Endodermal cell (in vitro differentiated cells): ENCODE measurements at regions not wholly inside any gene's neighbourhood (a gene's known extent, or its start where the extent isn't known, plus 50 kb on each side); places are given as distances from the start of the nearest gene placed in this dataset.

Source experiments
- DNase-seq: peaks from one replicate; pipeline ENCODE4 v3.0.0-alpha.2; 2017
- H3K27ac ChIP-seq: 2 replicates; pipeline ENCODE4 v1.5.1; 2013; ENCODE audit warnings: mild to moderate bottlenecking, low read depth, low read length, moderate library complexity
- H3K27me3 ChIP-seq: 2 replicates; pipeline ENCODE4 v1.6.1; 2013; ENCODE audit warnings: mild to moderate bottlenecking, low read length, moderate library complexity; ENCODE audit not compliant: insufficient read depth, control insufficient read depth, poor library complexity, severe bottlenecking
- H3K36me3 ChIP-seq: 2 replicates; pipeline ENCODE4 v1.7.0; 2013; ENCODE audit warnings: mild to moderate bottlenecking, low read length, moderate library complexity; ENCODE audit not compliant: control insufficient read depth, insufficient read depth
- H3K4me1 ChIP-seq: one replicate; pipeline ENCODE4 v1.7.0; 2013; ENCODE audit warnings: low read length; ENCODE audit not compliant: control insufficient read depth, insufficient read depth
- H3K4me3 ChIP-seq: 2 replicates; pipeline ENCODE4 v1.5.1; 2013; ENCODE audit warnings: mild to moderate bottlenecking, low read length, moderate library complexity
- H3K9ac ChIP-seq: 2 replicates; pipeline ENCODE4 v1.6.1; 2013; ENCODE audit warnings: mild to moderate bottlenecking, low read length, moderate library complexity; ENCODE audit not compliant: poor library complexity, severe bottlenecking; ENCODE audit errors: extremely low read depth
- H3K9me3 ChIP-seq: 2 replicates; pipeline ENCODE4 v1.6.1; 2013; ENCODE audit warnings: mild to moderate bottlenecking, low read length, moderate library complexity; ENCODE audit not compliant: control insufficient read depth
- H3K27ac Mint-ChIP-seq: 2 replicates; pipeline ENCODE4 v1.8.0; 2020; ENCODE audit warnings: mixed read lengths
- H3K27me3 Mint-ChIP-seq: 2 replicates; pipeline ENCODE4 v1.8.0; 2021; ENCODE audit warnings: mild to moderate bottlenecking, mixed read lengths; ENCODE audit not compliant: insufficient read depth
- H3K36me3 Mint-ChIP-seq: 2 replicates; pipeline ENCODE4 v1.8.0; 2020; ENCODE audit warnings: low read depth, mixed read lengths
- H3K4me1 Mint-ChIP-seq: 2 replicates; pipeline ENCODE4 v1.8.0; 2020; ENCODE audit warnings: mixed read lengths
- H3K4me3 Mint-ChIP-seq: 2 replicates; pipeline ENCODE4 v1.8.0; 2020; ENCODE audit warnings: mild to moderate bottlenecking, moderate library complexity, mixed read lengths
- H3K9me3 Mint-ChIP-seq: 2 replicates; pipeline ENCODE4 v1.8.0; 2020; ENCODE audit warnings: mild to moderate bottlenecking, mixed read lengths
- CTCF ChIP-seq: fragments of 200-600 bp; sonication (generic); conservative IDR thresholded peaks from 2 replicates; pipeline ENCODE4 v1.5.0; 2021; ENCODE audit warnings: antibody characterized with exemption, mild to moderate bottlenecking
- WGBS, 2 experiments: methylation state at CpG; one replicate each; pipeline versions ENCODE4 v1.1.5 to v1.1.7; 2013; ENCODE audit warnings: missing lambda C conversion rate in 2 of 2, mixed read lengths in 1 of 2; ENCODE audit not compliant: insufficient coverage in 1 of 2, insufficient read length in 1 of 2; 5-methylcytosine and 5-hydroxymethylcytosine counted together

GRCh38 chr2:138334323-138334722, 167.2 kb upstream of the SPOPL start:
- no peak overlapping the region for H3K4me3 Mint-ChIP-seq
- Histone ChIP-seq H3K9ac (no peak overlapping the region), H3K9me3 (no peaks in the 10 kb centered on the region), H3K36me3 (no peaks in the 10 kb centered on the region), H3K4me3 (no peak overlapping the region), H3K27ac (no peak overlapping the region), H3K4me1 (peaks cover 9% of the 10 kb centered on the region), H3K27me3 (no peaks in the 10 kb centered on the region)
- no peaks in the 10 kb centered on the region for H3K27me3 Mint-ChIP-seq
- no peak for DNase-seq
- H3K36me3 Mint-ChIP-seq, result no peaks in the 10 kb centered on the region
- TF ChIP-seq CTCF, result no peak
- H3K9me3 Mint-ChIP-seq, result no peaks in the 10 kb centered on the region
- H3K4me1 Mint-ChIP-seq, result peaks cover 24% of the 10 kb centered on the region
- WGBS, 2 experiments, result 83 to 91% methylated on average over 1 to 3 of the region's 3 CpGs
- H3K27ac Mint-ChIP-seq, result no peak overlapping the region

DNA sequence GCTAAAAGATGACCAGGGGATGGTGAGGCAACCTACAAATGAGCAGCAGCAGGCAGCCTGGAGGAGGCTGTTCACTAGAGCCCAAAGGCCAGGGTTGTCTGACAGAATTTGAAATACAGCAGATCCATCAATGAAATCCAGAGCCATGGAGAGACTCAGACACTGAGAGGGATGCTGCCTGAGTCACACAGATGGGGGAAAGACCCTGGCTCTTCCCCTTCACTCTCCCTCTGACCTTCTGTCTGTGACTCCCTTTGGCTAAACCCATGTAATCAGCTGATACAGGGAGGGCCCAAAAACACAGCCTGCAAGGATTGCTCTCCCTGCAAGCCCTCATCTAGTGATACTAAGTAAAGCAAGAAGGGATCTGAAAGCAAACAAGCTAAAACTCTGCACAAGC, 166.5 kb upstream of the SPOPL start:
- H3K4me3 ChIP-seq, result no peak overlapping the region
- no peak overlapping the region for H3K27ac ChIP-seq
- no peak for TF ChIP-seq CTCF
- H3K4me1 Mint-ChIP-seq, result peaks cover 21% of the 10 kb centered on the region
- no peaks in the 10 kb centered on the region for H3K36me3 ChIP-seq
- H3K9me3 ChIP-seq, result no peaks in the 10 kb centered on the region
- no peaks in the 10 kb centered on the region for H3K9me3 Mint-ChIP-seq
- H3K9ac ChIP-seq, result no peak overlapping the region
- DNase-seq, result no peak
- no peak overlapping the region for H3K4me3 Mint-ChIP-seq
- no peaks in the 10 kb centered on the region for H3K27me3 ChIP-seq
- H3K27ac Mint-ChIP-seq, result no peak overlapping the region
- H3K27me3 Mint-ChIP-seq, result no peaks in the 10 kb centered on the region
- H3K36me3 Mint-ChIP-seq, result no peaks in the 10 kb centered on the region
- H3K4me1 ChIP-seq, result peaks cover 9% of the 10 kb centered on the region

GRCh38 chr2:138336146-138336545, 165.4 kb upstream of the SPOPL start:
- DNase-seq, result no peak
- TF ChIP-seq CTCF, result no peak
- peaks cover 21% of the 10 kb centered on the region for H3K4me1 Mint-ChIP-seq
- H3K9me3 Mint-ChIP-seq, result no peaks in the 10 kb centered on the region
- Histone ChIP-seq H3K9me3 (no peaks in the 10 kb centered on the region), H3K4me1 (peaks cover 9% of the 10 kb centered on the region), H3K4me3 (no peak overlapping the region), H3K27me3 (no peaks in the 10 kb centered on the region), H3K9ac (no peak overlapping the region), H3K36me3 (no peaks in the 10 kb centered on the region), H3K27ac (no peak overlapping the region)
- no peaks in the 10 kb centered on the region for H3K36me3 Mint-ChIP-seq
- WGBS, 2 experiments, result 94% methylated on average over 2 of the region's 2 CpGs; no CpG with 5 or more reads in 1 of the 2 experiments
- H3K27ac Mint-ChIP-seq, result no peak overlapping the region
- no peaks in the 10 kb centered on the region for H3K27me3 Mint-ChIP-seq
- H3K4me3 Mint-ChIP-seq, result no peak overlapping the region
